ENCODE measurements at regions not wholly inside any gene's neighbourhood (a gene's known extent, or its start where the extent isn't known, plus 50 kb on each side); places are given as distances from the start of the nearest gene placed in this dataset.

DNA sequence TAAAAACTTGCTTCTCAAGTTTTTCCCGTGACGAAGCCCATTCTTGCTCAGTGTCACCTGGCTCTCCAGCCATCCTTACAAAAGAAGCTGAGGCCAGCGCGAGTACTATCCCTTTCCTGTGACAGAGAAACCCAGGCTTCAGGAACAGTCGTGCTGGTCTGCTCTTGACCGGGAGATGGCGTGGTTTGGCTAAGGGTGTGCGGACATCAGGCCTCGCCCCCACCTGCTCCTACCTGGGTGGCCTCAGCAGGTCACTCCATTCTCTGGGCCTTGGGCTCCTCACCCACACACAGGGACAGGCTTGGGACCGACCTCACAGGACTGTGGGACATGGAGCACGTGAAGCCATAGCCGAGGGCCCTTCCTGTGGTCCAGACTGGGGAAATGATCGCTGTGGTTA, 75.2 kb upstream of the CIBAR2 start:
- no peak for FAIRE-seq
- H3K27me3 ChIP-seq: no peaks in the 10 kb centered on the region
- H3K9me3 ChIP-seq: no peaks in the 10 kb centered on the region
- H3K4me1 ChIP-seq: peaks cover 4 to 14% (median 7%) of the 10 kb centered on the region in 3 donors
- H3K4me3 ChIP-seq: no peak overlapping the region
- ATAC-seq: peak in 2 of 4 donors; percentile 5 to 17
- 84 to 86% methylated on average over 13 of the region's 13 CpGs for WGBS, 2 donors
- no peaks in the 10 kb centered on the region for H3K36me3 ChIP-seq
- no peak overlapping the region for H3K27ac ChIP-seq
- peak in 1 of 6 donors; percentile 30 for DNase-seq
- intact Hi-C loops (cut with DNase I): no loop called here
- TF ChIP-seq, protein P1, sequence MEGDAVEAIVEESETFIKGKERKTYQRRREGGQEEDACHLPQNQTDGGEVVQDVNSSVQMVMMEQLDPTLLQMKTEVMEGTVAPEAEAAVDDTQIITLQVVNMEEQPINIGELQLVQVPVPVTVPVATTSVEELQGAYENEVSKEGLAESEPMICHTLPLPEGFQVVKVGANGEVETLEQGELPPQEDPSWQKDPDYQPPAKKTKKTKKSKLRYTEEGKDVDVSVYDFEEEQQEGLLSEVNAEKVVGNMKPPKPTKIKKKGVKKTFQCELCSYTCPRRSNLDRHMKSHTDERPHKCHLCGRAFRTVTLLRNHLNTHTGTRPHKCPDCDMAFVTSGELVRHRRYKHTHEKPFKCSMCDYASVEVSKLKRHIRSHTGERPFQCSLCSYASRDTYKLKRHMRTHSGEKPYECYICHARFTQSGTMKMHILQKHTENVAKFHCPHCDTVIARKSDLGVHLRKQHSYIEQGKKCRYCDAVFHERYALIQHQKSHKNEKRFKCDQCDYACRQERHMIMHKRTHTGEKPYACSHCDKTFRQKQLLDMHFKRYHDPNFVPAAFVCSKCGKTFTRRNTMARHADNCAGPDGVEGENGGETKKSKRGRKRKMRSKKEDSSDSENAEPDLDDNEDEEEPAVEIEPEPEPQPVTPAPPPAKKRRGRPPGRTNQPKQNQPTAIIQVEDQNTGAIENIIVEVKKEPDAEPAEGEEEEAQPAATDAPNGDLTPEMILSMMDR (IDR thresholded peaks at IDR 0.05): no peak

DNA sequence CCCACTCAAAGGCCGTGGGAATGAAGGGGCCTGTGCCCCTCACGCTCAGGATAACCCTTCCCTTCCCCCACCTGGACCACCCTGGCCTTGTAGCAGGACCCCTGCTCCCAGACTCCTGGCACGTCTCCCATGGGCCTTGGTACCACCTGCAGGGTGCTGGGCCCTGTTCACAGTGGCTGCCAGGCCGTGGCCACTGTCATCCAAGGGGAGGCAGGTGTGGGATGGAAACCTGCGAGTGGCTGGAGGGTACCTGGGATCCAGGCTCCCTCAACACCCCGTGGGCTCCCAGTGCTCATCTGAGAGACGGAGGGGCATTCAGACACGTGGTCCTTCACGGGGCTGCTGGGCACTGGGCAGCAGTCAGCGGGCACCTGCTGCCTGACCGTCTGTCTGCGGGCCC, 75.6 kb upstream of the CIBAR2 start:
- Histone ChIP-seq H3K9me3 (no peaks in the 10 kb centered on the region), H3K27ac (no peak overlapping the region), H3K36me3 (no peaks in the 10 kb centered on the region), H3K27me3 (no peaks in the 10 kb centered on the region), H3K4me3 (no peak overlapping the region), H3K4me1 (peaks cover 4 to 14% (median 7%) of the 10 kb centered on the region in 3 donors)
- no peak for ATAC-seq
- FAIRE-seq: no peak
- 93 to 95% methylated on average over 12 of the region's 12 CpGs for WGBS, 2 donors
- TF ChIP-seq, protein P1 (IDR thresholded peaks at IDR 0.05): no peak
- DNase-seq: peak in 1 of 6 donors; percentile 77
- intact Hi-C loops (cut with DNase I): no loop called here

DNA sequence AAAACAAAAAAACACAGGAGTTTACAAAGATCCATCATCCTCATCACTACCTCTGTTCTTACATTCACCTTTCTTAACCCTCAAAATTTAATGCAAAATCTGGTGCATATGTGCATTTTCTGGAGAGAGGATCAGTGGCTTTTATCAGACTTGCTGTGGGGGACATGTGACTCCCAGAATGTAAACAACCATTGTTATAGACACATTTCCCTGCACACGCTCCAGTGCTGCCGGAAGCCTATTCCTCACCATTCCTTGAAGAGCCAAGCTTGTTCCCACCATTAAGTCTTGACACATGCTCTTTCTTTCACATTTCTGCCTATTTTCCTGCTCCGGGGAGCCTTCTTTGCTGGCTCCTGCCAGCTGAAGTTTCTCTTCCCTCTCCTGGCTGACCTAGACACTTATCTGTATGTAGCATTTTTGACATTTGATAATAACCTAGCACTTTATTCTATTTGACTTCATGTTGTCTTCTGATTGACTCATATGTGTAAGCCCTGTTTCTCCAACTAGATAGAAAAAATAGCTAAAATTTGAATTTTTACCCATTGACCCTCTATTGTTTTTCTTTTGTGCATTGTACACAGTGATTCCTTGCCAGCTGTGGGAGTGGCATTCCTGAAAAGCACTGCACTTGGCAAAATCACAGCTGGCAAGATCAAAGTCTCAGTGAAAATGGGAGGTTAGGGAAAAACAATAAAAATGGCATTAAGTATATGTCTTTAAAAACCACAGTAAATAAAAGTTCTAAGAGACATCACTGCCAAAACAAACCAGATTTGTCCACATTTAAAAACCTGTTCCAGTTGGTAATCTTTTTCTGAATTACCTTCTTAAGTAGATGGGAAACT, 76.8 kb upstream of the CIBAR2 start:
- ATAC-seq (peak; percentile 53 to 80 (median 66)), DNase-seq (peak in 2 of 6 donors; percentile 1 to 26), FAIRE-seq (no peak)
- H3K36me3 ChIP-seq: no peaks in the 10 kb centered on the region
- H3K27me3 ChIP-seq: no peaks in the 10 kb centered on the region
- 30 to 33% methylated on average over 3 of the region's 3 CpGs for WGBS, 2 donors
- TF ChIP-seq, protein P1 (IDR thresholded peaks at IDR 0.05): no peak
- H3K9me3 ChIP-seq: no peaks in the 10 kb centered on the region
- intact Hi-C loops (cut with DNase I): no loop called here
- H3K27ac ChIP-seq: peak overlapping the region in 1 of 4 donors; percentile 23
- H3K4me1 ChIP-seq: peaks cover 4 to 14% (median 7%) of the 10 kb centered on the region in 3 donors
- no peak overlapping the region for H3K4me3 ChIP-seq

DNA sequence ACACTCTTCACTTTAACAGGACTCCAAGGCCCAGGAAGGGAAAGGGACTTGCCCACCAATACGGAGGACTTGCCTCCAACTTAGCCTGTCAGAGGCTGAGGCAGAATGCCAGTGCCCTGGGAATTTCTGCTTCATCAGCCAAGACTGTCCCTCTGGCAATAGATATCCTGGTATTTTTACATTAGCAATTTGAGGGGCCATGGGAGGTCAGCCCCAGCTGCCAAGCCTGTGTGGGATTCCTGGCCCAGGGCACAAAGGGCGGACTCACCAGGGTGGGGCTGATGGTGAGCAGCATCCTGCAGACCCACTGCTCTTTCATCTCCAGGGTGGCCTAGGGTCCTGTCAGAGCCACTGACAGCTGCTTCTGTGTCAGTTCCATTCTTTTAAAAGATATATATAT, 78.3 kb upstream of the CIBAR2 start:
- H3K27me3 ChIP-seq: no peaks in the 10 kb centered on the region
- H3K9me3 ChIP-seq: no peaks in the 10 kb centered on the region
- no peak for ATAC-seq
- no peak overlapping the region for H3K4me3 ChIP-seq
- DNase-seq: peak in 1 of 6 donors; percentile 20
- 83 to 86% methylated on average over 2 of the region's 2 CpGs for WGBS, 2 donors
- TF ChIP-seq, protein P1 (IDR thresholded peaks at IDR 0.05): no peak
- no peaks in the 10 kb centered on the region for H3K36me3 ChIP-seq
- intact Hi-C loops (cut with DNase I): no loop called here
- no peak overlapping the region for H3K27ac ChIP-seq
- no peak for FAIRE-seq
- H3K4me1 ChIP-seq: peaks cover 6 to 19% (median 7%) of the 10 kb centered on the region in 3 donors

All from pancreas (tissue), 10 donors.